Retinal pigment epithelial cell (primary cell): ENCODE measurements at regions not wholly inside any gene's neighbourhood (a gene's known extent, or its start where the extent isn't known, plus 50 kb on each side); places are given as distances from the start of the nearest gene placed in this dataset.
A peak's percentile ranks its signal among the peaks of the same experiment; 100 is the strongest.

ENCODE experiments used
- DNase-seq: peaks from one replicate; pipeline ENCODE4 v3.0.0-alpha.2; 2010; ENCODE audit warnings: low read depth
- H3K4me3 ChIP-seq: 2 replicates; pipeline ENCODE4 v1.5.1; 2011; ENCODE audit warnings: mild to moderate bottlenecking, low read length, control low read depth, moderate library complexity
- CTCF ChIP-seq: conservative IDR thresholded peaks from 2 replicates; pipeline ENCODE4 v1.5.1; 2011; ENCODE audit warnings: low read depth, low read length, control low read depth, inconsistent platforms

GRCh38 chr2:183232161-183232865, 108.1 kb downstream of the NUP35 start:
- no peak for TF ChIP-seq CTCF
- no peak for DNase-seq
- no peak overlapping the region for H3K4me3 ChIP-seq

- no peak for DNase-seq
- H3K4me3 ChIP-seq: no peak overlapping the region
- no peak for TF ChIP-seq CTCF
These were observed 118.7 kb downstream of the NUP35 start for GRCh38 chr2:183242937-183243336.

- no peak for DNase-seq
- no peak overlapping the region for H3K4me3 ChIP-seq
- TF ChIP-seq CTCF: no peak
These were observed 119.5 kb downstream of the NUP35 start for GRCh38 chr2:183243758-183244157.

GRCh38 chr2:183244300-183244844, 120.1 kb downstream of the NUP35 start:
- H3K4me3 ChIP-seq: no peak overlapping the region
- TF ChIP-seq CTCF: no peak
- DNase-seq: no peak

GRCh38 chr2:183248866-183249567, 124.8 kb downstream of the NUP35 start:
- DNase-seq: no peak
- peak; percentile 44 for TF ChIP-seq CTCF
- H3K4me3 ChIP-seq: no peak overlapping the region

- no peak for DNase-seq
- no peak overlapping the region for H3K4me3 ChIP-seq
- TF ChIP-seq CTCF: no peak
These were observed 125.8 kb downstream of the NUP35 start for GRCh38 chr2:183250061-183250460.
